SK-N-SH (cell line): ENCODE measurements at regions not wholly inside any gene's neighbourhood (a gene's known extent, or its start where the extent isn't known, plus 50 kb on each side); places are given as distances from the start of the nearest gene placed in this dataset.

ENCODE experiments used
- CTCF ChIA-PET: fragments of 300-600, 350-600 bp; formaldehyde crosslinking; extraction: SDS; loops from one replicate; lab custom pipeline; 2021; lab: Yijun Ruan, JAX
- POLR2A ChIA-PET: fragments of 350-600 bp; sonication (Branson Sonifier 250); formaldehyde crosslinking; extraction: SDS; loops from one replicate; lab custom pipeline; 2020; ENCODE audit warnings: antibody characterized with exemption, inconsistent platforms; lab: Yijun Ruan, JAX
- DNase-seq: peaks from one replicate; pipeline ENCODE4 v3.0.0; 2012
- H2AFZ ChIP-seq: fragments of 200-600 bp; sonication (generic); 2 replicates; pipeline ENCODE4 v1.8.1; 2016; ENCODE audit warnings: antibody characterized with exemption, mild to moderate bottlenecking, low read depth
- H3F3A ChIP-seq: fragments of 200-600 bp; sonication (generic); replicated peaks from 2 replicates; pipeline ENCODE3; 2016; ENCODE audit warnings: antibody characterized with exemption, mild to moderate bottlenecking; ENCODE audit not compliant: insufficient read depth
- H3K27ac ChIP-seq, 2 experiments: fragments of 200-500 bp in 1 of 2; fragments of 200-600 bp in 1 of 2; sonication (Bioruptor generic) in 1 of 2; sonication (generic), shearing (Covaris generic) in 1 of 2; 2 replicates each; pipeline versions ENCODE4 v1.5.1 to v1.6.1; 2014 to 2016; ENCODE audit warnings: low read depth in 2 of 2, inconsistent platforms in 1 of 2, low read length in 1 of 2, mild to moderate bottlenecking in 1 of 2, mixed read lengths in 1 of 2
- H3K27me3 ChIP-seq: fragments of 200-600 bp; sonication (generic), shearing (Covaris generic); 2 replicates; pipeline ENCODE4 v1.6.1; 2016; ENCODE audit warnings: mixed run types; ENCODE audit not compliant: insufficient read depth
- H3K36me3 ChIP-seq, 2 experiments: fragments of 200-500 bp in 1 of 2; fragments of 200-600 bp in 1 of 2; sonication (Bioruptor generic) in 1 of 2; sonication (generic) in 1 of 2; replicated peaks in 1 of 2; 2 replicates each; pipeline versions ENCODE3 to v1.5.1; 2014 to 2016; ENCODE audit warnings: low read length in 1 of 2, mild to moderate bottlenecking in 1 of 2; ENCODE audit not compliant: insufficient read depth in 2 of 2, control insufficient read depth in 1 of 2
- H3K4me1 ChIP-seq, 2 experiments: fragments of 200-500 bp in 1 of 2; fragments of 200-600 bp in 1 of 2; sonication (Bioruptor generic) in 1 of 2; sonication (generic), shearing (Covaris generic) in 1 of 2; 2 replicates each; pipeline versions ENCODE4 v1.5.1 to v1.6.1; 2014 to 2016; ENCODE audit warnings: low read depth in 1 of 2, low read length in 1 of 2, mixed run types in 1 of 2; ENCODE audit not compliant: insufficient read depth in 2 of 2, control insufficient read depth in 1 of 2
- H3K4me2 ChIP-seq: fragments of 200-600 bp; sonication (generic), shearing (Covaris generic); 2 replicates; pipeline ENCODE4 v1.6.1; 2017; ENCODE audit warnings: mixed run types
- H3K4me3 ChIP-seq, 2 experiments: fragments of 200-500 bp in 1 of 2; fragments of 200-600 bp in 1 of 2; sonication (Bioruptor generic) in 1 of 2; sonication (generic), shearing (Covaris generic) in 1 of 2; 2 replicates each; pipeline versions ENCODE4 v1.5.1 to v1.8.1; 2014 to 2016; ENCODE audit warnings: low read depth in 2 of 2, inconsistent platforms in 1 of 2, low read length in 1 of 2, mild to moderate bottlenecking in 1 of 2, mixed read lengths in 1 of 2, moderate library complexity in 1 of 2
- H3K79me2 ChIP-seq: fragments of 200-600 bp; sonication (generic); 2 replicates; pipeline ENCODE4 v1.8.1; 2017; ENCODE audit warnings: mild to moderate bottlenecking; ENCODE audit not compliant: insufficient read depth
- H3K9ac ChIP-seq: fragments of 200-600 bp; sonication (generic); 2 replicates; pipeline ENCODE4 v1.6.1; 2017; ENCODE audit warnings: mixed run types
- H3K9me2 ChIP-seq: fragments of 200-600 bp; sonication (generic); 2 replicates; pipeline ENCODE4 v1.6.1; 2017; ENCODE audit warnings: mixed run types
- H3K9me3 ChIP-seq: fragments of 200-600 bp; sonication (generic); 2 replicates; pipeline ENCODE4 v1.6.1; 2017; ENCODE audit warnings: mixed run types, mild to moderate bottlenecking, moderate library complexity
- H4K20me1 ChIP-seq: fragments of 200-600 bp; sonication (generic); 2 replicates; pipeline ENCODE4 v1.6.1; 2017; ENCODE audit warnings: mild to moderate bottlenecking, mixed run types; ENCODE audit not compliant: insufficient read depth
- CTCF ChIP-seq: fragments of 200-600 bp; sonication (generic); IDR thresholded peaks from 2 replicates; pipeline ENCODE4 v1.6.1; 2017; ENCODE audit warnings: antibody characterized with exemption, mild to moderate bottlenecking, moderate library complexity
- ELF1 ChIP-seq: IDR thresholded peaks from 2 replicates; pipeline ENCODE4 v1.4.0; 2012
- FOSL2 ChIP-seq: IDR thresholded peaks from 2 replicates; pipeline ENCODE4 v1.4.0; 2012; ENCODE audit warnings: low read depth, mild to moderate bottlenecking, moderate library complexity, borderline replicate concordance
- FOXM1 ChIP-seq: IDR thresholded peaks from 2 replicates; pipeline ENCODE4 v1.4.0; 2012; ENCODE audit warnings: low read depth, mild to moderate bottlenecking
- JUND ChIP-seq: IDR thresholded peaks from 2 replicates; pipeline ENCODE4 v1.4.0; 2012
- MEF2A ChIP-seq: IDR thresholded peaks from 2 replicates; pipeline ENCODE4 v1.4.0; 2012; ENCODE audit warnings: low read depth, borderline replicate concordance
- PBX3 ChIP-seq: IDR thresholded peaks from 2 replicates; pipeline ENCODE4; 2012
- RAD21 ChIP-seq: IDR thresholded peaks from 2 replicates; pipeline ENCODE4 v1.6.1; 2012; ENCODE audit warnings: mild to moderate bottlenecking, low read length
- RCOR1 ChIP-seq: fragments of 150-350 bp; IDR thresholded peaks from 2 replicates; pipeline ENCODE4 v1.6.1; 2017; ENCODE audit warnings: antibody characterized with exemption, low read length
- RFX5 ChIP-seq: IDR thresholded peaks from 2 replicates; pipeline ENCODE4 v1.6.1; 2012; ENCODE audit warnings: mild to moderate bottlenecking, improper control_type of control experiment, low read length
- TCF12 ChIP-seq: IDR thresholded peaks from 2 replicates; pipeline ENCODE4 v1.4.0; 2012
- USF1 ChIP-seq: IDR thresholded peaks from 2 replicates; pipeline ENCODE4 v1.4.0; 2012; ENCODE audit warnings: low read depth, borderline replicate concordance
- USF2 ChIP-seq: fragments of 150-350 bp; IDR thresholded peaks from 2 replicates; pipeline ENCODE4 v1.6.1; 2017; ENCODE audit warnings: antibody characterized with exemption, low read length, low read depth, borderline replicate concordance
- YY1 ChIP-seq: IDR thresholded peaks from 2 replicates; pipeline ENCODE4 v1.4.0; 2012; ENCODE audit warnings: low read depth, mild to moderate bottlenecking
- ZBTB33 ChIP-seq: IDR thresholded peaks from 2 replicates; pipeline ENCODE4 v1.4.0; 2012; ENCODE audit warnings: low read depth, borderline replicate concordance
- WGBS: methylation state at CpG from one replicate; pipeline ENCODE4 v1.1.6; 2017; ENCODE audit warnings: low lambda C conversion rate; 5-methylcytosine and 5-hydroxymethylcytosine counted together

- TF ChIP-seq RFX5 = no peak
- no peak for TF ChIP-seq FOSL2
- no peak for TF ChIP-seq ZBTB33
- no peak for TF ChIP-seq MEF2A
- no peak for TF ChIP-seq PBX3
- TF ChIP-seq USF1 = no peak
- TF ChIP-seq JUND = no peak
- TF ChIP-seq TCF12 = no peak
- TF ChIP-seq RAD21 = no peak
- TF ChIP-seq ELF1 = no peak
- no peak for TF ChIP-seq CTCF
- TF ChIP-seq FOXM1 = no peak
- TF ChIP-seq RCOR1 = no peak
- TF ChIP-seq YY1 = no peak
- no peak for TF ChIP-seq USF2
- Histone ChIP-seq H3K27ac (no peak overlapping the region), H3K4me3 (no peak overlapping the region), H4K20me1 (no peaks in the 10 kb centered on the region), H3K4me1 (peaks cover 0 to 15% of the 10 kb centered on the region in 2 experiments; a peak in 2 of 4 replicates), H3K36me3 (no peaks in the 10 kb centered on the region), H3K27me3 (no peaks in the 10 kb centered on the region), H3K4me2 (no peak overlapping the region), H3F3A (no peaks in the 10 kb centered on the region), H2AFZ (no peak overlapping the region), H3K79me2 (no peaks in the 10 kb centered on the region), H3K9me3 (no peaks in the 10 kb centered on the region), H3K9ac (no peak overlapping the region), H3K9me2 (no peaks in the 10 kb centered on the region)
- WGBS = 63% methylated on average over 1 of the region's 1 CpG
- ChIA-PET CTCF (no interaction called here), POLR2A (interaction anchor here (0.6 kb wide), 1 partner anchor 31 kb away, joined by 3 read pairs; no protein-coding TSS in a partner anchor)
- no peak for DNase-seq
Observed at GRCh38 chr3:34001990-34002389, 203.6 kb downstream of the PDCD6IP start.
